IMR-90 (cell line): ENCODE measurements at regions not wholly inside any gene's neighbourhood (a gene's known extent, or its start where the extent isn't known, plus 50 kb on each side); places are given as distances from the start of the nearest gene placed in this dataset.

Source experiments
- ATAC-seq: fragments of 200-7000 bp; cut with Tn5 transposase; 2 replicates; pipeline ENCODE4 v1.9.1; 2020; ENCODE audit warnings: low read depth, mild to moderate bottlenecking, moderate library complexity
- BruUV-seq: library from RNA; stranded (reverse); fragments of 400-500 nt; replicated peaks from 2 replicates; lab custom pipeline; 2021; lab: Mats Ljungman, UMichigan
- CTCF ChIA-PET: fragments of 300-600 bp; formaldehyde crosslinking; extraction: SDS; loops from one replicate; lab custom pipeline; 2021; ENCODE audit warnings: antibody characterized with exemption; lab: Yijun Ruan, JAX
- POLR2A ChIA-PET: fragments of 300-600 bp; sonication (Branson Sonifier 250); formaldehyde crosslinking; loops from one replicate; lab custom pipeline; 2022; ENCODE audit warnings: antibody characterized with exemption; ENCODE audit not compliant: unreplicated experiment; lab: Charles Lee
- DNase-seq: peaks from one replicate; pipeline ENCODE4 v3.0.0; 2013
- H2AFZ ChIP-seq: replicated peaks from 2 replicates; pipeline ENCODE3; 2013; ENCODE audit warnings: low read length, mild to moderate bottlenecking; ENCODE audit not compliant: poor library complexity
- H2AK5ac ChIP-seq: 2 replicates; pipeline ENCODE4 v1.6.1; 2013; ENCODE audit warnings: low read depth, low read length, inconsistent platforms
- H2AK9ac ChIP-seq: replicated peaks from 2 replicates; pipeline ENCODE3; 2013; ENCODE audit warnings: mild to moderate bottlenecking, low read depth, low read length, moderate library complexity; ENCODE audit not compliant: poor library complexity
- H2BK120ac ChIP-seq: 2 replicates; pipeline ENCODE4 v1.6.1; 2013; ENCODE audit warnings: low read depth, low read length, inconsistent platforms
- H2BK15ac ChIP-seq: 3 replicates; pipeline ENCODE4 v1.6.1; 2013; ENCODE audit warnings: low read depth, low read length, inconsistent platforms
- H2BK20ac ChIP-seq: 2 replicates; pipeline ENCODE4 v1.6.1; 2013; ENCODE audit warnings: low read depth, mild to moderate bottlenecking, inconsistent platforms, low read length, moderate library complexity
- H2BK5ac ChIP-seq: 2 replicates; pipeline ENCODE4 v1.6.1; 2013; ENCODE audit warnings: mild to moderate bottlenecking, low read depth, low read length, inconsistent platforms; ENCODE audit not compliant: poor library complexity, severe bottlenecking
- H3K14ac ChIP-seq: replicated peaks from 2 replicates; pipeline ENCODE4 v1.6.1; 2013; ENCODE audit warnings: low read depth, low read length, inconsistent platforms
- H3K18ac ChIP-seq: 2 replicates; pipeline ENCODE4 v1.6.1; 2013; ENCODE audit warnings: low read depth, low read length, control low read depth
- H3K23ac ChIP-seq: 2 replicates; pipeline ENCODE4 v1.6.1; 2013; ENCODE audit warnings: low read depth, low read length, inconsistent platforms
- H3K27ac ChIP-seq: 2 replicates; pipeline ENCODE4 v1.5.1; 2013; ENCODE audit warnings: mild to moderate bottlenecking, control low read depth, low read length; ENCODE audit not compliant: insufficient read depth
- H3K27me3 ChIP-seq: 2 replicates; pipeline ENCODE4 v1.6.1; 2013; ENCODE audit warnings: low read length; ENCODE audit not compliant: control insufficient read depth, insufficient read depth
- H3K36me3 ChIP-seq: 2 replicates; pipeline ENCODE4 v1.6.1; 2013; ENCODE audit warnings: low read length, mixed read lengths; ENCODE audit not compliant: control insufficient read depth, insufficient read depth
- H3K4ac ChIP-seq: 2 replicates; pipeline ENCODE4 v1.6.1; 2013; ENCODE audit warnings: low read depth, low read length, inconsistent platforms
- H3K4me1 ChIP-seq: 2 replicates; pipeline ENCODE4 v1.6.1; 2013; ENCODE audit warnings: low read length, mixed read lengths; ENCODE audit not compliant: control insufficient read depth, insufficient read depth
- H3K4me2 ChIP-seq: 2 replicates; pipeline ENCODE4 v1.6.1; 2013; ENCODE audit warnings: low read depth, mild to moderate bottlenecking, control low read depth, low read length, moderate library complexity
- H3K4me3 ChIP-seq: 2 replicates; pipeline ENCODE4 v1.5.1; 2013; ENCODE audit warnings: low read depth, mild to moderate bottlenecking, control low read depth, low read length, moderate library complexity; ENCODE audit not compliant: insufficient read depth
- H3K56ac ChIP-seq: 2 replicates; pipeline ENCODE4 v1.6.1; 2013; ENCODE audit warnings: low read length, inconsistent platforms; ENCODE audit not compliant: insufficient read depth; ENCODE audit errors: extremely low read depth
- H3K79me1 ChIP-seq, 2 experiments: 2 replicates each; pipeline ENCODE4 v1.6.1; 2013; ENCODE audit warnings: low read length in 2 of 2, inconsistent platforms in 1 of 2, low read depth in 1 of 2
- H3K9ac ChIP-seq: 2 replicates; pipeline ENCODE4 v1.6.1; 2013; ENCODE audit warnings: low read depth, low read length, control low read depth
- H3K9me1 ChIP-seq: 2 replicates; pipeline ENCODE4 v1.6.1; 2013; ENCODE audit warnings: low read length, inconsistent platforms; ENCODE audit not compliant: insufficient read depth
- H3K9me3 ChIP-seq: 2 replicates; pipeline ENCODE4 v1.6.1; 2013; ENCODE audit warnings: low read length; ENCODE audit not compliant: control insufficient read depth, insufficient read depth
- H4K20me1 ChIP-seq: 2 replicates; pipeline ENCODE4 v1.6.1; 2013; ENCODE audit warnings: low read length, inconsistent platforms; ENCODE audit not compliant: insufficient read depth
- H4K5ac ChIP-seq: 2 replicates; pipeline ENCODE4 v1.6.1; 2013; ENCODE audit warnings: mild to moderate bottlenecking, low read depth, low read length, control low read depth
- H4K8ac ChIP-seq, 2 experiments: 2 replicates each; pipeline ENCODE4 v1.6.1; 2013; ENCODE audit warnings: low read depth in 2 of 2, low read length in 2 of 2, control low read depth in 1 of 2, inconsistent platforms in 1 of 2
- H4K91ac ChIP-seq: 2 replicates; pipeline ENCODE4 v1.6.1; 2013; ENCODE audit warnings: low read depth, low read length, inconsistent platforms; ENCODE audit not compliant: insufficient read depth
- CEBPB ChIP-seq: IDR thresholded peaks from 2 replicates; pipeline ENCODE4 v1.6.1; 2012; ENCODE audit warnings: low read depth, low read length, improper control_type of control experiment
- MAFK ChIP-seq: IDR thresholded peaks from 2 replicates; pipeline ENCODE4 v1.6.1; 2012; ENCODE audit warnings: low read depth, low read length, improper control_type of control experiment
- RCOR1 ChIP-seq: IDR thresholded peaks from 2 replicates; pipeline ENCODE4 v1.6.1; 2012; ENCODE audit warnings: mild to moderate bottlenecking, low read length, improper control_type of control experiment; ENCODE audit not compliant: insufficient replicate concordance
- dilution Hi-C: fragments of 300-500 bp; cut with HindIII; formaldehyde crosslinking; loops from one replicate; pipeline ENCODE4 v1.14.3; 2018; ENCODE audit warnings: low sequenced_read_pairs; ENCODE audit not compliant: unreplicated experiment
- in situ Hi-C: fragments of 300-500 bp; cut with MboI; formaldehyde crosslinking; loops from 3 replicates; pipeline ENCODE4 v1.14.3; 2019; ENCODE audit warnings: low sequenced_read_pairs, inconsistent platforms, mixed read lengths
- intact Hi-C: fragments of 100-400 bp; cut with micrococcal nuclease; formaldehyde crosslinking; loops from 2 replicates; pipeline ENCODE4 v1.10.0; 2022
- TF ChIP-seq, protein P1 (sequence below): fragments of 150-350 bp; IDR thresholded peaks from 2 replicates; pipeline ENCODE4 v1.6.1; 2017; ENCODE audit warnings: mild to moderate bottlenecking, antibody characterized with exemption, low read length, low read depth

DNA sequence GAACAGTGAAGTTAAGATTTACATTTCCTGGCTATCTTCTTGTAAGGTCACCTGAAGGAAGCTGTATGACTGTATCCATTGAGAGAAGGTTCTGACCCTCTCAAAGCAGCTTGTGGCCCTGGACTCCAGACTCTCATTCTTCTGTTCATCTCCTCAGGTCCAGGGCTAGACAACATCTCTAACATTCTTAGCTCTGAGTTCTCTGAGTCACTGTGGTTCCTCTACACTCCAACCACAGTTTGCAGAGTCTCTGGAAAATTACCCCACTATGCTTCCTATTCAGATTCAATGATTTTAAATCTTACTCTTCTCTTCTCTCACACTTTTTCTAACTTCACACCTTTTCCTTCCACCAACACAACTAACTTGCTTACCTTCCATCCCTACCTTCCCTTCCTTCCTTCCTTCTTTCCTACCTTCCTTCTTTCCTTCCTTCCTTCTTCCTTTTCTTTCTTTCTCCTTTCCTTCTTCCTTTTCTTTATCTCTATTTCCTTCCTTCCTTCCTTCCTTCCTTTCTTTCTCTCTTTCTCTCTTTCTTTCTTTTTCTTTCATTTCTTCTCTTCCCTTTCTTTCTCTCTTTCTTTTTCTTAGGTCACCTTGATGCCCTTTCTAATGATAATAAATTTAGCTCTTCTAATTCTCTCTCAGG lies 824.3 kb upstream of the ZEB2 start:
- TF ChIP-seq, protein P1, sequence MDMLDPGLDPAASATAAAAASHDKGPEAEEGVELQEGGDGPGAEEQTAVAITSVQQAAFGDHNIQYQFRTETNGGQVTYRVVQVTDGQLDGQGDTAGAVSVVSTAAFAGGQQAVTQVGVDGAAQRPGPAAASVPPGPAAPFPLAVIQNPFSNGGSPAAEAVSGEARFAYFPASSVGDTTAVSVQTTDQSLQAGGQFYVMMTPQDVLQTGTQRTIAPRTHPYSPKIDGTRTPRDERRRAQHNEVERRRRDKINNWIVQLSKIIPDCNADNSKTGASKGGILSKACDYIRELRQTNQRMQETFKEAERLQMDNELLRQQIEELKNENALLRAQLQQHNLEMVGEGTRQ: no peak
- TF ChIP-seq MAFK (no peak), RCOR1 (no peak), CEBPB (no peak)
- H3K56ac ChIP-seq: no peak overlapping the region
- H3K9me3 ChIP-seq: no peaks in the 10 kb centered on the region
- H3K36me3 ChIP-seq: no peaks in the 10 kb centered on the region
- POLR2A ChIA-PET: no interaction called here
- no peak for ATAC-seq
- no peaks in the 10 kb centered on the region for H3K9me1 ChIP-seq
- H4K91ac ChIP-seq: no peak overlapping the region
- H4K8ac ChIP-seq: no peak overlapping the region
- no peak overlapping the region for H3K23ac ChIP-seq
- CTCF ChIA-PET: no interaction called here
- H3K79me1 ChIP-seq: no peaks in the 10 kb centered on the region
- H2AK9ac ChIP-seq: no peak overlapping the region
- H4K20me1 ChIP-seq: no peaks in the 10 kb centered on the region
- H2BK5ac ChIP-seq: no peak overlapping the region
- H2BK15ac ChIP-seq: no peak overlapping the region
- no peak overlapping the region for H3K4ac ChIP-seq
- no peak overlapping the region for H2AFZ ChIP-seq
- in situ Hi-C loops: no loop called here
- no peaks in the 10 kb centered on the region for H3K27me3 ChIP-seq
- no peak overlapping the region for H3K4me3 ChIP-seq
- H3K18ac ChIP-seq: no peak overlapping the region; the same call in 1 of the 2 replicates
- intact Hi-C loops: loop anchor here (10.0 kb wide), 1 partner anchor 819 kb away; the partner anchor contains the start of gene ZEB2
- no TSS peak for BruUV-seq
- H3K4me2 ChIP-seq: no peak overlapping the region
- no peak overlapping the region for H2BK20ac ChIP-seq
- dilution Hi-C loops: no loop called here
- no peak overlapping the region; the same call in 1 of the 2 replicates for H3K14ac ChIP-seq
- no peak overlapping the region for H3K9ac ChIP-seq
- H2BK120ac ChIP-seq: no peak overlapping the region
- DNase-seq: peak; percentile 50
- H2AK5ac ChIP-seq: no peak overlapping the region
- no peak overlapping the region for H4K5ac ChIP-seq
- H3K4me1 ChIP-seq: no peaks in the 10 kb centered on the region
- H3K27ac ChIP-seq: no peak overlapping the region
